ENCODE measurements at regions not wholly inside any gene's neighbourhood (a gene's known extent, or its start where the extent isn't known, plus 50 kb on each side); places are given as distances from the start of the nearest gene placed in this dataset.

GRCh38 chr19:31937983-31938382 lies 407.4 kb upstream of the ZNF507 start:
- ChIA-PET CTCF (no interaction called here), POLR2A (no interaction called here)
- DNase-seq (no peak), ATAC-seq (ENCODE audit: low read depth) (no peak)
- Mint-ChIP-seq H3K27me3 (no peaks in the 10 kb centered on the region), H3K27ac (no peak overlapping the region), H3K4me3 (no peak overlapping the region), H3K4me1 (no peaks in the 10 kb centered on the region), H3K36me3 (ENCODE audit: low read depth) (no peaks in the 10 kb centered on the region), H3K9me3 (peaks cover 12% of the 10 kb centered on the region)
- intact Hi-C loops (cut with micrococcal nuclease) = no loop called here
- TF ChIP-seq CTCF (IDR thresholded peaks at IDR 0.05) = no peak

GRCh38 chr19:31938675-31939074 lies 406.7 kb upstream of the ZNF507 start:
- Mint-ChIP-seq H3K4me3 (no peak overlapping the region), H3K9me3 (peaks cover 12% of the 10 kb centered on the region), H3K4me1 (no peaks in the 10 kb centered on the region), H3K27ac (no peak overlapping the region), H3K27me3 (no peaks in the 10 kb centered on the region), H3K36me3 (ENCODE audit: low read depth) (no peaks in the 10 kb centered on the region)
- DNase-seq (no peak), ATAC-seq (ENCODE audit: low read depth) (no peak)
- intact Hi-C loops (cut with micrococcal nuclease) = no loop called here
- CTCF ChIA-PET = no interaction called here
- POLR2A ChIA-PET = no interaction called here
- TF ChIP-seq CTCF (IDR thresholded peaks at IDR 0.05) = no peak

- no peaks in the 10 kb centered on the region for H3K36me3 Mint-ChIP-seq (ENCODE audit: low read depth)
- no peak for TF ChIP-seq CTCF (IDR thresholded peaks at IDR 0.05)
- no peaks in the 10 kb centered on the region for H3K4me1 Mint-ChIP-seq
- no peaks in the 10 kb centered on the region for H3K27me3 Mint-ChIP-seq
- H3K9me3 Mint-ChIP-seq = peaks cover 11% of the 10 kb centered on the region
- no peak for DNase-seq
- ChIA-PET CTCF (no interaction called here), POLR2A (no interaction called here)
- no peak overlapping the region for H3K27ac Mint-ChIP-seq
- H3K4me3 Mint-ChIP-seq = no peak overlapping the region
- intact Hi-C loops (cut with micrococcal nuclease) = no loop called here
- no peak for ATAC-seq (ENCODE audit: low read depth)
Measured at GRCh38 chr19:31940396-31940795, 405.0 kb upstream of the ZNF507 start.

GRCh38 chr19:31943191-31943661 lies 402.2 kb upstream of the ZNF507 start:
- Mint-ChIP-seq H3K27ac (no peak overlapping the region), H3K4me3 (no peak overlapping the region), H3K36me3 (ENCODE audit: low read depth) (no peaks in the 10 kb centered on the region), H3K27me3 (no peaks in the 10 kb centered on the region), H3K4me1 (no peaks in the 10 kb centered on the region), H3K9me3 (peaks cover 5% of the 10 kb centered on the region)
- ATAC-seq (ENCODE audit: low read depth) (no peak), DNase-seq (no peak)
- intact Hi-C loops (cut with micrococcal nuclease) = no loop called here
- CTCF ChIA-PET = no interaction called here
- no peak for TF ChIP-seq CTCF (IDR thresholded peaks at IDR 0.05)
- POLR2A ChIA-PET = no interaction called here

GRCh38 chr19:31943778-31944177 lies 401.6 kb upstream of the ZNF507 start:
- peaks cover 5% of the 10 kb centered on the region for H3K9me3 Mint-ChIP-seq
- ATAC-seq (ENCODE audit: low read depth) = no peak
- H3K4me1 Mint-ChIP-seq = no peaks in the 10 kb centered on the region
- no peaks in the 10 kb centered on the region for H3K36me3 Mint-ChIP-seq (ENCODE audit: low read depth)
- intact Hi-C loops (cut with micrococcal nuclease) = no loop called here
- CTCF ChIA-PET = no interaction called here
- POLR2A ChIA-PET = no interaction called here
- H3K27me3 Mint-ChIP-seq = no peaks in the 10 kb centered on the region
- no peak overlapping the region for H3K27ac Mint-ChIP-seq
- DNase-seq = no peak
- no peak overlapping the region for H3K4me3 Mint-ChIP-seq
- TF ChIP-seq CTCF (IDR thresholded peaks at IDR 0.05) = no peak
